HG03442 (cell line): ENCODE measurements at regions not wholly inside any gene's neighbourhood (a gene's known extent, or its start where the extent isn't known, plus 50 kb on each side); places are given as distances from the start of the nearest gene placed in this dataset.

ENCODE experiments used
- ATAC-seq: cut with Tn5 transposase; IDR thresholded peaks from one replicate; pipeline ENCODE4 v1.9.1; 2021; ENCODE audit warnings: mild to moderate bottlenecking, moderate library complexity; ENCODE audit not compliant: unreplicated experiment

DNA sequence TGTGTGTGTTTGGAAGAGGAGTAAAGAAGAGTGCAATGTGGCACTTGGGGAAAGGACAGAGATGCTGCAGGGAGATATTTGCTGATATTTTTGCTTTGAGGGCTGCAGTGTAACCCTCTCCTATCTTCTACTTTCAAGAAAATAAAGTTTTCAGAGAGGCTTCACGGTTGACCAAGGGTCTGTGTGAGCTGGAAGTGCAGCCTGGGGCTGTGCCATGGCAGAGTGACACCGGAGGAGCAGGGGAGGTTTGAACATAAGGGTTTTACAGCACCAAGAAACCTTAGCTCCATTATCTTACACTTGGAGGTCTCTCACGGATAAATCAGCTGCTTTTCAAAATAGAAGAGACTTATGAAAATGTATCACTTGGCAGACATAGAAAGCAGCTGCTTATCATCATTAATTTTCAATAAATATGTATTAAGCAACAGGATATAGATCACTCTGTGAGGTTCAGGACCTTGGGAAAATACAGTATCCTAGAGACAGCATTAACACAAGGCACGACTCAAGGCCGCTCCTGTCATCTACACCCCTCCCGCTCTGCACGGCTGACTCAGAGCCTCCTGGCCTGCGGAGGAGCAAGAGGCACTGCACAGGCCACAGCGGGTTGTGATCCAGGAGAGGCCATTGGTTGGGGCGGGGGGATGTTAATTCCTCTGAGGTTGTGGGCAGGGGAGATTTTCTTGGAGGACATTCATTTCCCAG lies 127.8 kb downstream of the COPS8 start:
- no peak for ATAC-seq

GRCh38 chr2:237214030-237214675 lies 128.5 kb downstream of the COPS8 start:
- ATAC-seq = no peak

GRCh38 chr2:237214963-237215362 lies 129.3 kb downstream of the COPS8 start:
- ATAC-seq = no peak

DNA sequence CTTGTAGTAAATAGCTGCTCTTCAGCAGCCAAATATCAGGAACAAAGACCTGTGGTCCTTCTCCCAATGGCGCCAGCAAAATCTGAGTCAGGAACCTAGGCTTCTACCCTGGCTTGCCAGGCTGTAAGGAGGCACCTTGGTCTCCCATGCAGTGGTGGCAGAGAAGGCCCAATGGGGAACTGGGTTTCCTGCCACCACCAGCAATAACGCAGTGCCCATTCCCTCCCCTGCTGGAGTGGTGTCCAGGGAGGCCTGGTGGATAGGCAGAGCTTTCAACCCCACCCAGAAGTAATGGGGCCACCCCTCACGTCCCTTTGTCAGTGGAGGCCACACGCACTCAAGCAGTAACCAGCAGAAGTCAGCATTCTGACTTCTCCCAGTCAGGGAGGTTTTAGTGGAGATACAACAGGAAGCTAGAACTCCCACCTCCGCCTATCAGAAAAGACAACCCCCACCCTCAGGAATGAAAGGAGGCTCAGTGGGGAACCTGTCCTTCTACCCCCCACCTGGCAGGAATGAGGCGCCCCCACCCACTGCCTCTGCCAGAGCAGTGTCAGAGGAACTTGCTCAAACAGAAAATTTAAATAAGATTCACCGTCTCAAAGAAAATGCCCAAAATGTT lies 132.4 kb downstream of the COPS8 start:
- ATAC-seq = no peak

GRCh38 chr2:237218756-237219155 lies 133.1 kb downstream of the COPS8 start:
- no peak for ATAC-seq

- ATAC-seq = no peak
Measured at GRCh38 chr2:237219826-237220225, 134.1 kb downstream of the COPS8 start.

- ATAC-seq = no peak
Measured at GRCh38 chr2:237221443-237221842, 135.8 kb downstream of the COPS8 start.

GRCh38 chr2:237222178-237222577 lies 136.5 kb downstream of the COPS8 start:
- no peak for ATAC-seq

- no peak for ATAC-seq
Measured at GRCh38 chr2:237222601-237223041, 136.9 kb downstream of the COPS8 start.

GRCh38 chr2:237223201-237223861 lies 137.6 kb downstream of the COPS8 start:
- no peak for ATAC-seq

GRCh38 chr2:237227190-237227589 lies 141.5 kb downstream of the COPS8 start:
- no peak for ATAC-seq

DNA sequence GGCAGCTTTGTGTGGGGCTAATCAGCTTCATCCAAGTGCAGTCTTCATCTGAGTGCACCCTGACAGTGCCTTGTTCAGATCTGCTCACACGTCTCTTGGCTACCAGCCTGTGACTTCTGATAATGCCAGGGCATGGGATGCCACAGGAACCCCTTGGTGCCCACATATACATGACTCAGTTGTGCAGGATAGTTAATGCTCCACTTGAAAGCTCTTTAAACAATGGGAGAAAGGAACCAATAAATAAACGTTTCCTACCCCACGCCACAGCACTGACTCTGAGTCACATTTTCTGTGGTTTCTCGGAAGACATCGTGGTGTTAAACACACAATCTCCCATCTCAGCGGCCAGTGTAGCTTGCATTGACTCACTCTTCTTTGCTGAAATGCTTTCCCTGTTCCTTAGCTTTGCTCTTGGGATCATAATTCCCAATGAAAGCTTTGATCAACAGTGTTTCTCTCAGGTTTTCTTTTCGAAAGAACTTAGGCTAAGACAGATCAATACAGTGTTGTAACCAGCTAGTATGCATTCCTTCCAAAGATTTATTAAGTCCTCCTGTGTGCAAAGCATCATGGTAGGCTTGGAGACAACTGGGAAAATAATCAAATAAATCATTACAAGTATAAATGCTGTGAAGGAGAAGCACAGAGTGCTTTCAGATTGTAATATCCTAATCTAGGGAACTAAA lies 142.0 kb downstream of the COPS8 start:
- no peak for ATAC-seq

DNA sequence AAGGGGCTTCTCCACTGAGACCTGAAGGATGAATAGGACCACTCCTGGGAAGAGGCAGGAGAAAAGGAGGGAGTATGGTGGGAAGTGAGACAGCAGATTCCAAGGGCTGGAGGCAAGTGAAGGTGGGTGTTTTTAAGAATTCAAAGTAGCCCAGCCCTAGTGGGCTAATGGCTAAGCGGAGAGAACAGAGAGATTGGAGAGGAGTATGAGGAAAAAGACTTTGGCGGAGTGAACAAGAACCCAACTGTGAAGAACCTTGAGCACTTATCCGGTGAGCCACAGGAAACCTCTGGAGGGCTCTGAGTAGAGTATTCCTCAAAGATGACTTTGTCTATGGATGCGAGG lies 142.6 kb downstream of the COPS8 start:
- ATAC-seq = no peak

GRCh38 chr2:237229905-237230304 lies 144.2 kb downstream of the COPS8 start:
- no peak for ATAC-seq

- no peak for ATAC-seq
Measured at GRCh38 chr2:237230355-237230754, 144.7 kb downstream of the COPS8 start.

DNA sequence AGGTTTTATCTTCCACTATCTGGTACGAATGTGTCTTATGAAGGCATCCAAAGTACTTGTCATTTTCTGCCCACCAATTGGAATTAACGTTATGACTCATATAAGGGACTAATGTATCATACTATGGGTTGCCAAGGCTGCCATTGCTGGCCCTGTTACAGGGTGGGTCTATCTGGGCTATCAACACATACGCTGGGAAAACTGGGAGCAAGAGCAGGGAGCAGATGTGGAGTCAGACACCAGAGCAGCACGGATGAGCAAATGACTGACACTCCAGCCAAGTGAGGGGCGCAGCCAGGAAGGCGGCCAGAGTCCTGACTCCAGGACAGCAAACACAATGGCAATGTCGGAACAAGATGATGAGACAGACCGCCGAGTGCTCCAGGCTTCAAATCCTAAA lies 145.9 kb downstream of the COPS8 start:
- ATAC-seq = no peak

DNA sequence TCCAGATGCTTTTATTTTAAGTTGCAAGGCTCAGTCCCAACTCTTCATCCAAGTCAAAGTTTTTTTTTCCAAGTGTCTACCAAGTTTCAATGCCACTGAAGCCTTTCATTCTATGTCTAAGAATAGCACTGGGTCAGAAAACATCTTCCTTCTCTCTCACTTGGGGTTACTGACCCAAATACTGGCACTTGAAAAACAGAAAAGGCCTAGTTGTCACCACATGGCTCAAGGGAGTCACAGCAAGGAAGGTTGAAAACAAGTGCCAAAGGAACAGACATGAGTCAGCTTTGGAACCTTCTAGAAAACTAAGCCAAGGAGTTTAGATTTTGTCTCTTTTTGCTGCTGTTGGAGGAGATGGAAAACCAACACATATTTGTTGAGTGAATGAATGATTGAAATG lies 146.5 kb downstream of the COPS8 start:
- ATAC-seq = no peak

- no peak for ATAC-seq
Measured at GRCh38 chr2:237234268-237234667, 148.6 kb downstream of the COPS8 start.

DNA sequence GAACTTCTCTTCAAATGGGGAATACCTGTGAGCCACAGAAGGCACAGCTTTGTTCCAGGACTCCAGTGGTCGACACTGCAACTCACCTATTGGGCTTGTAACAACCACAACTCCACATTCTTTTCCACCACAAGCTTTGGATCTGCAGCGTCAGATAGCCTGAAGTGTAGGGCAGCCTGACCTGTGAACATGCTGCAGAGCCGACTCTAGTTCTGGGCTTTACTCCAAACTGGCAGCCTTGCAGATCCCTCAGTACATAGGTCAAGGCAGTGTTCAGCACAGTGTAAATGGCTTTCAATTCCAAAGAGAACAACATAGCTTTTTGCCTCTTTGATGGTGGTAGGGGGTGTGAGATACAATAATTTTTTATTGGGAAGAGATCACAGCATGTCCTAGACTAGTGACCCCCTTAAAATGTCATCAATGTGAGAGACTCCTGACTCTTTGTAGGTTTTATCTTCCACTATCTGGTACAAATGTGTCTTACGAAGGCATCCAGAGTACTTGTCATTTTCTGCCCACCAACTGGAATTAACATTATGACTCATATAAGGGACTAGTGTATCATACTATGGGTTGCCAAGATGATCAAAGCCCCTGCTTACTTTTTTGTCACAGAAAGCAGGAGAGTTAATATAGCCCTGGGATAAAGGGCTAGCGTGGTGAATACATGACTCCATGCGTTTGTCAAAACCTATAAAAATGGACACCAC lies 149.8 kb downstream of the COPS8 start:
- ATAC-seq = no peak

DNA sequence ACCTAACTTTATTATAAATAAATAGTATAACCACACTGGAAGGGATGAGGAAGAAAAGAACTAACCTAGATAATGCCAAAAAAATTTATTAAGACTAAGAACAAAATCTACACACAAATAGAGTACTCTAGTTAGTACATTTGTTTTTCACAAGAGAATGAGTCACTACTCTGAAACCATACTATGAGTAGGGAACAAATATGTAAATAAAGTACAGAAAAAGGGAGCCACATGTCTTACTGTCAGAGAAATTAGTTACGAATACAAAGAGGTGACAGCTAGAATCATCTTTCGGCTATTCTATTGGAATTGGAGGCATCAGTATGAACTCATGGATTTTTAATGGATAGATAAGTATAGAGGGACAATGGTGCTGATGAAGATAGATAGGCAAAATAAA lies 150.5 kb downstream of the COPS8 start:
- no peak for ATAC-seq

- no peak for ATAC-seq
Measured at GRCh38 chr2:237238249-237238648, 152.6 kb downstream of the COPS8 start.
